H1 (cell line): ENCODE measurements at regions not wholly inside any gene's neighbourhood (a gene's known extent, or its start where the extent isn't known, plus 50 kb on each side); places are given as distances from the start of the nearest gene placed in this dataset.

Experiments used
- CTCF ChIA-PET: fragments of 300-600 bp; sonication (Branson Sonifier 250); formaldehyde crosslinking; loops from one replicate; lab custom pipeline; 2021; ENCODE audit not compliant: partially characterized antibody; lab: Charles Lee
- POLR2A ChIA-PET: fragments of 300-600 bp; sonication (Branson Sonifier 250); formaldehyde crosslinking; loops from one replicate; lab custom pipeline; 2021; ENCODE audit warnings: inconsistent platforms; ENCODE audit not compliant: partially characterized antibody; lab: Charles Lee
- DNase-seq, 2 experiments: peaks; one replicate each; pipeline versions ENCODE4 v3.0.0 to v3.0.0-alpha.2; 2010 to 2022; ENCODE audit warnings: low spot score in 2 of 2, low read depth in 1 of 2, mixed read lengths in 1 of 2
- FAIRE-seq: peaks from 2 replicates; lab custom pipeline; 2011; peaks lifted over from hg19 to GRCh38; lab: Jason Lieb, UNC
- H2AFZ ChIP-seq: 2 replicates; pipeline ENCODE4 v1.8.1; 2012; ENCODE audit warnings: low read length, inconsistent platforms
- H2AK5ac ChIP-seq: 2 replicates; pipeline ENCODE4 v1.6.1; 2013; ENCODE audit warnings: low read depth, low read length
- H2BK120ac ChIP-seq: replicated peaks from 2 replicates; pipeline ENCODE3; 2013; ENCODE audit warnings: low read depth, low read length, inconsistent platforms
- H2BK12ac ChIP-seq: 2 replicates; pipeline ENCODE4 v1.6.1; 2013; ENCODE audit warnings: low read depth, low read length
- H2BK15ac ChIP-seq: 2 replicates; pipeline ENCODE4 v1.6.1; 2013; ENCODE audit warnings: low read length
- H2BK20ac ChIP-seq: 2 replicates; pipeline ENCODE4 v1.6.1; 2013; ENCODE audit warnings: low read length
- H2BK5ac ChIP-seq: 2 replicates; pipeline ENCODE4 v1.6.1; 2013; ENCODE audit warnings: low read depth, low read length
- H3K14ac ChIP-seq: 2 replicates; pipeline ENCODE4 v1.6.1; 2013; ENCODE audit warnings: inconsistent platforms; ENCODE audit not compliant: insufficient read length
- H3K18ac ChIP-seq: 2 replicates; pipeline ENCODE4 v1.6.1; 2013; ENCODE audit warnings: low read length; ENCODE audit errors: extremely low read depth
- H3K23ac ChIP-seq: 2 replicates; pipeline ENCODE4 v1.6.1; 2013; ENCODE audit warnings: inconsistent platforms; ENCODE audit not compliant: insufficient read length
- H3K23me2 ChIP-seq: 2 replicates; pipeline ENCODE4 v1.6.1; 2013; ENCODE audit warnings: low read depth, low read length
- H3K27ac ChIP-seq: 2 replicates; pipeline ENCODE4 v1.6.1; 2011; ENCODE audit warnings: low read depth, low read length, inconsistent platforms
- H3K27me3 ChIP-seq, 4 experiments: replicated peaks in 1 of 4; 1 replicate in 1 of 4; 2 replicates in 3 of 4; pipeline versions ENCODE4 v1.6.1 to v1.8.1; 2011 to 2013; ENCODE audit warnings: low read length in 3 of 4, mild to moderate bottlenecking in 3 of 4, inconsistent platforms in 2 of 4, mixed read lengths in 2 of 4, moderate library complexity in 1 of 4; ENCODE audit not compliant: control insufficient read depth in 3 of 4, insufficient read depth in 3 of 4; ENCODE audit errors: extremely low read depth in 1 of 4
- H3K36me3 ChIP-seq, 4 experiments: 2 replicates each; pipeline versions ENCODE4 v1.6.1 to v1.8.1; 2011 to 2013; ENCODE audit warnings: mild to moderate bottlenecking in 4 of 4, low read length in 3 of 4, moderate library complexity in 2 of 4, control low read depth in 1 of 4, inconsistent platforms in 1 of 4; ENCODE audit not compliant: insufficient read depth in 4 of 4, control insufficient read depth in 2 of 4
- H3K4ac ChIP-seq: replicated peaks from 2 replicates; pipeline ENCODE3; 2013; ENCODE audit warnings: low read length, low read depth, mixed read lengths, inconsistent platforms; ENCODE audit not compliant: insufficient read length
- H3K4me1 ChIP-seq, 4 experiments: replicated peaks in 1 of 4; 1 replicate in 1 of 4; 2 replicates in 3 of 4; pipeline versions ENCODE4 v1.6.1 to v1.8.1; 2011 to 2013; ENCODE audit warnings: low read length in 3 of 4, inconsistent platforms in 2 of 4, mixed read lengths in 1 of 4; ENCODE audit not compliant: insufficient read depth in 4 of 4, control insufficient read depth in 3 of 4
- H3K4me2 ChIP-seq, 2 experiments: 2 replicates each; pipeline versions ENCODE4 v1.6.1 to v1.8.1; 2011 to 2013; ENCODE audit warnings: low read depth in 2 of 2, low read length in 2 of 2, control low read depth in 1 of 2, inconsistent platforms in 1 of 2, mild to moderate bottlenecking in 1 of 2; ENCODE audit not compliant: insufficient read depth in 1 of 2
- H3K4me3 ChIP-seq, 4 experiments: fragments of 200-600, 300-600 bp in 1 of 4; sonication (generic), shearing (Covaris generic), sonication (Bioruptor Twin) in 1 of 4; 2 replicates each; pipeline versions ENCODE4 v1.5.1 to v1.8.1; 2011 to 2016; ENCODE audit warnings: low read length in 4 of 4, low read depth in 3 of 4, control low read depth in 2 of 4, inconsistent platforms in 2 of 4, mild to moderate bottlenecking in 2 of 4, mixed read lengths in 1 of 4, moderate library complexity in 1 of 4; ENCODE audit not compliant: insufficient read depth in 2 of 4; ENCODE audit errors: extremely low read depth in 1 of 4
- H3K56ac ChIP-seq: replicated peaks from 2 replicates; pipeline ENCODE3; 2013; ENCODE audit warnings: low read depth, mild to moderate bottlenecking, mixed read lengths, low read length, inconsistent platforms; ENCODE audit not compliant: insufficient read length
- H3K79me1 ChIP-seq: 2 replicates; pipeline ENCODE4 v1.6.1; 2013; ENCODE audit warnings: low read depth, low read length, control low read depth
- H3K79me2 ChIP-seq, 2 experiments: 2 replicates each; pipeline versions ENCODE4 v1.6.1 to v1.8.1; 2012 to 2013; ENCODE audit warnings: low read length in 2 of 2, mild to moderate bottlenecking in 2 of 2, inconsistent platforms in 1 of 2; ENCODE audit not compliant: insufficient read depth in 2 of 2, control insufficient read depth in 1 of 2
- H3K9ac ChIP-seq, 4 experiments: replicated peaks in 1 of 4; 1 replicate in 1 of 4; 2 replicates in 3 of 4; pipeline versions ENCODE4 v1.6.1 to v1.8.1; 2011 to 2013; ENCODE audit warnings: low read depth in 3 of 4, low read length in 3 of 4, control low read depth in 2 of 4, mild to moderate bottlenecking in 2 of 4, moderate library complexity in 2 of 4, inconsistent platforms in 1 of 4; ENCODE audit errors: extremely low read depth in 1 of 4
- H3K9me3 ChIP-seq, 2 experiments: 2 replicates each; pipeline versions ENCODE4 v1.6.1 to v1.8.1; 2012 to 2013; ENCODE audit warnings: mild to moderate bottlenecking in 2 of 2, moderate library complexity in 2 of 2, control low read depth in 1 of 2, inconsistent platforms in 1 of 2, low read depth in 1 of 2, low read length in 1 of 2, mixed read lengths in 1 of 2; ENCODE audit not compliant: insufficient read depth in 2 of 2
- H4K20me1 ChIP-seq, 2 experiments: replicated peaks in 1 of 2; 2 replicates each; pipeline versions ENCODE3 to v1.8.1; 2011 to 2013; ENCODE audit warnings: inconsistent platforms in 2 of 2, low read length in 2 of 2, mild to moderate bottlenecking in 1 of 2; ENCODE audit not compliant: insufficient read depth in 2 of 2, control insufficient read depth in 1 of 2
- H4K5ac ChIP-seq: 2 replicates; pipeline ENCODE4 v1.6.1; 2013; ENCODE audit warnings: low read length, low read depth, mixed read lengths, inconsistent platforms; ENCODE audit not compliant: insufficient read length
- H4K8ac ChIP-seq: 2 replicates; pipeline ENCODE4 v1.8.0; 2013; ENCODE audit warnings: mild to moderate bottlenecking, moderate library complexity, low read length, inconsistent platforms; ENCODE audit not compliant: insufficient read depth; ENCODE audit errors: extremely low read depth
- H4K91ac ChIP-seq: replicated peaks from 2 replicates; pipeline ENCODE3; 2013; ENCODE audit warnings: low read length, mixed read lengths, inconsistent platforms; ENCODE audit not compliant: insufficient read length
- GTF2F1 ChIP-seq: IDR thresholded peaks from 2 replicates; pipeline ENCODE4 v1.6.1; 2012; ENCODE audit warnings: low read depth, low read length, improper control_type of control experiment, borderline replicate concordance
- HDAC2 ChIP-seq, 2 experiments: fragments of 300-600 bp in 1 of 2; sonication (generic) in 1 of 2; IDR thresholded peaks; 2 replicates each; pipeline ENCODE4 v1.6.1; 2011 to 2012; ENCODE audit warnings: low read depth in 2 of 2, low read length in 2 of 2, mild to moderate bottlenecking in 2 of 2, moderate library complexity in 2 of 2, borderline replicate concordance in 1 of 2, inconsistent platforms in 1 of 2
- JUND ChIP-seq: IDR thresholded peaks from 2 replicates; pipeline ENCODE4 v1.6.1; 2011; ENCODE audit warnings: mild to moderate bottlenecking, improper control_type of control experiment, low read length
- RAD21 ChIP-seq, 2 experiments: IDR thresholded peaks in 1 of 2; conservative IDR thresholded peaks in 1 of 2; 2 replicates each; pipeline ENCODE4 v1.6.1; 2011; ENCODE audit warnings: low read depth in 2 of 2, low read length in 2 of 2, improper control_type of control experiment in 1 of 2, inconsistent platforms in 1 of 2, mild to moderate bottlenecking in 1 of 2, moderate library complexity in 1 of 2
- WGBS, 2 experiments: shearing (Covaris generic) in 1 of 2; methylation state at CpG; one replicate each; pipeline versions ENCODE4 v1.1.6 to v1.1.7; 2013 to 2015; ENCODE audit warnings: low lambda C conversion rate in 2 of 2, mixed read lengths in 2 of 2, inconsistent platforms in 1 of 2, low coverage in 1 of 2, missing lambda C conversion rate in 1 of 2; ENCODE audit not compliant: insufficient replicate concordance in 2 of 2, insufficient coverage in 1 of 2, insufficient read length in 1 of 2; ENCODE audit errors: extremely low coverage in 1 of 2, missing lambda C conversion rate in 1 of 2; 5-methylcytosine and 5-hydroxymethylcytosine counted together

- Histone ChIP-seq H4K20me1 (no peaks in the 10 kb centered on the region), H2BK5ac (no peak overlapping the region; the same call in 1 of the 2 replicates), H3K4me1 (peaks cover 0 to 14% (median 3%) of the 10 kb centered on the region in 4 experiments; a peak in 4 of 7 replicates), H2BK12ac (no peak overlapping the region), H3K36me3 (no peaks in the 10 kb centered on the region), H3K18ac (no peak overlapping the region), H3K27ac (no peak overlapping the region), H3K27me3 (no peaks in the 10 kb centered on the region), H3K4ac (no peak overlapping the region), H3K79me1 (no peaks in the 10 kb centered on the region), H3K4me3 (peak overlapping the region in 1 of 4 experiments; percentile 43; a peak in 2 of 8 replicates), H3K23me2 (no peaks in the 10 kb centered on the region; the same call in 1 of the 2 replicates), H2AFZ (no peak overlapping the region), H4K5ac (no peak overlapping the region), H2BK15ac (no peak overlapping the region), H4K91ac (no peak overlapping the region), H3K9me3 (no peaks in the 10 kb centered on the region), H4K8ac (no peak overlapping the region), H2BK20ac (no peak overlapping the region), H3K79me2 (no peaks in the 10 kb centered on the region), H3K23ac (no peak overlapping the region), H3K56ac (no peak overlapping the region), H2AK5ac (no peak overlapping the region), H3K4me2 (peak overlapping the region; percentile 50 to 64; a peak in 3 of 4 replicates), H3K14ac (no peak overlapping the region), H2BK120ac (no peak overlapping the region), H3K9ac (no peak overlapping the region)
- WGBS, 2 experiments: 2% methylated on average over 4 of the region's 4 CpGs; no CpG with 5 or more reads in 1 of the 2 experiments
- POLR2A ChIA-PET: interaction anchor here (1.2 kb wide), 1 partner anchor 9 kb away, joined by 5 read pairs; no protein-coding TSS in a partner anchor
- DNase-seq (peak in 1 of 2 experiments; percentile 55), FAIRE-seq (peak; percentile 66)
- CTCF ChIA-PET: interaction anchor here (0.6 to 1.8 kb wide), 3 partner anchors 14 to 134 kb away, joined by 3 to 7 read pairs (median 3); no protein-coding TSS in a partner anchor
- TF ChIP-seq GTF2F1: no peak
- TF ChIP-seq JUND: peak; percentile 33; the same call in 1 of the 2 replicates
- peak in 1 of 2 experiments; percentile 15; a peak in 1 of 4 replicates for TF ChIP-seq RAD21 (IDR thresholded peaks at IDR 0.05 in 1 of 2, conservative IDR thresholded peaks at IDR 0.05 in 1 of 2; ENCODE audit: low read depth in 2 of 2, low read length in 2 of 2)
- peak in 1 of 2 experiments; percentile 74; a peak in 1 of 4 replicates for TF ChIP-seq HDAC2 (IDR thresholded peaks at IDR 0.05; ENCODE audit: borderline replicate concordance in 1 of 2, low read depth in 2 of 2, low read length in 2 of 2)
Observed at GRCh38 chr13:74026753-74027152, 107.5 kb downstream of the KLF12 start.
